Bronchial epithelial cell (primary cell): ENCODE measurements at regions not wholly inside any gene's neighbourhood (a gene's known extent, or its start where the extent isn't known, plus 50 kb on each side); places are given as distances from the start of the nearest gene placed in this dataset.
"Not testable (repeated sequence)": the region's sequence is repeated elsewhere in the genome, so short reads cannot be mapped to it uniquely, and the experiment has no call there.

Experiments
- DNase-seq: peaks from one replicate; pipeline ENCODE4 v3.0.0-alpha.2; 2010; ENCODE audit warnings: low read depth
- FAIRE-seq: peaks from 2 replicates; lab custom pipeline; 2011; peaks lifted over from hg19 to GRCh38; lab: Jason Lieb, UNC
- H3K27me3 ChIP-seq: 2 replicates; pipeline ENCODE4 v1.5.1; 2011; ENCODE audit warnings: low read length; ENCODE audit not compliant: control insufficient read depth, insufficient read depth
- H3K36me3 ChIP-seq: 2 replicates; pipeline ENCODE4 v1.5.1; 2011; ENCODE audit warnings: low read length; ENCODE audit not compliant: control insufficient read depth, insufficient read depth
- H3K4me3 ChIP-seq: 2 replicates; pipeline ENCODE4 v1.5.1; 2011; ENCODE audit warnings: mild to moderate bottlenecking, low read depth, low read length, control low read depth
- CTCF ChIP-seq: IDR thresholded peaks from 2 replicates; pipeline ENCODE4 v1.5.1; 2011; ENCODE audit warnings: mild to moderate bottlenecking, moderate library complexity, low read length, control low read depth, inconsistent platforms; ENCODE audit not compliant: insufficient read depth, severe bottlenecking

GRCh38 chrX:127466211-127466610 is 586.0 kb downstream of the ACTRT1 start:
- H3K36me3 ChIP-seq: no peaks in the 10 kb centered on the region
- DNase-seq (no peak), FAIRE-seq (no peak)
- no peak overlapping the region for H3K4me3 ChIP-seq
- TF ChIP-seq CTCF: no peak
- H3K27me3 ChIP-seq: no peaks in the 10 kb centered on the region

GRCh38 chrX:127459790-127460189 is 592.4 kb downstream of the ACTRT1 start:
- no peak for TF ChIP-seq CTCF
- Histone ChIP-seq H3K4me3 (no peak overlapping the region), H3K27me3 (no peaks in the 10 kb centered on the region), H3K36me3 (no peaks in the 10 kb centered on the region)
- no peak for FAIRE-seq
- peak; percentile 2 for DNase-seq

- Histone ChIP-seq H3K4me3 (no peak overlapping the region), H3K27me3 (no peaks in the 10 kb centered on the region), H3K36me3 (no peaks in the 10 kb centered on the region)
- no peak for TF ChIP-seq CTCF
- DNase-seq: peak; percentile 7
- FAIRE-seq: no peak
Measured at GRCh38 chrX:127457161-127457560, 595.0 kb downstream of the ACTRT1 start.

GRCh38 chrX:127439676-127440075 is 612.5 kb downstream of the ACTRT1 start:
- FAIRE-seq (no peak), DNase-seq (no peak)
- TF ChIP-seq CTCF: no peak

GRCh38 chrX:127405946-127406345 is 586.4 kb downstream of the PRR32 start:
- FAIRE-seq: no peak
- H3K36me3 ChIP-seq: no peaks in the 10 kb centered on the region
- no peaks in the 10 kb centered on the region for H3K27me3 ChIP-seq
- no peak for TF ChIP-seq CTCF
- DNase-seq: no peak
- H3K4me3 ChIP-seq: no peak overlapping the region

More at GRCh38 chrX:127439676-127440075, 612.5 kb downstream of the ACTRT1 start:
- Histone ChIP-seq H3K36me3 (no peaks in the 10 kb centered on the region), H3K4me3 (no peak overlapping the region), H3K27me3 (no peaks in the 10 kb centered on the region)

- TF ChIP-seq CTCF: no peak
- no peaks in the 10 kb centered on the region for H3K27me3 ChIP-seq
- H3K36me3 ChIP-seq: no peaks in the 10 kb centered on the region
- FAIRE-seq: no peak
- H3K4me3 ChIP-seq: no peak overlapping the region
- no peak for DNase-seq
Measured at GRCh38 chrX:127404161-127404560, 584.6 kb downstream of the PRR32 start.

- DNase-seq, H3K27me3 ChIP-seq, H3K4me3 ChIP-seq, FAIRE-seq, H3K36me3 ChIP-seq: not testable (repeated sequence)
Measured at GRCh38 chrX:127400231-127400630, 580.7 kb downstream of the PRR32 start.
